ENCODE measurements at regions not wholly inside any gene's neighbourhood (a gene's known extent, or its start where the extent isn't known, plus 50 kb on each side); places are given as distances from the start of the nearest gene placed in this dataset.
"Not testable (repeated sequence)": the region's sequence is repeated elsewhere in the genome, so short reads cannot be mapped to it uniquely, and the experiment has no call there.

DNA sequence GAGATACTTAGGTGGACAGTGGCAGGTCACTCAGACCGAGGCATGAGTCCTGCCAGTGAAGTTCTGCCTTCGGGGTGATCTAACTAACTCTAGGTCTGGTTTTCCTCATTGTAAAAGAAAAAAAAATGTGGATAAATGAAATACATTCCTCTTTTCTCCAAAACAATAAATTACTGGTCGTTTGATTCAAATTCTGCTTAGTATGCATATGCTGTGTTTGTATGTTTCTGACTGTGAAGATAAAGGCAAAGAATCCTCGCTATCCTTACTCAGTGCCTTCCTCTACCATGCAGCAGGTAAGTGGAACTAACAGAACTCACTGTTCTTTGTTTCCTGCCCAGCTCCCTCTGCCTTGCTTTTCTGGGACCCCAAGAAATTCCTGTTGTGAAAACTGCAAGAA, 330.1 kb downstream of the SUCLG1 start:
- TF ChIP-seq, protein P1, sequence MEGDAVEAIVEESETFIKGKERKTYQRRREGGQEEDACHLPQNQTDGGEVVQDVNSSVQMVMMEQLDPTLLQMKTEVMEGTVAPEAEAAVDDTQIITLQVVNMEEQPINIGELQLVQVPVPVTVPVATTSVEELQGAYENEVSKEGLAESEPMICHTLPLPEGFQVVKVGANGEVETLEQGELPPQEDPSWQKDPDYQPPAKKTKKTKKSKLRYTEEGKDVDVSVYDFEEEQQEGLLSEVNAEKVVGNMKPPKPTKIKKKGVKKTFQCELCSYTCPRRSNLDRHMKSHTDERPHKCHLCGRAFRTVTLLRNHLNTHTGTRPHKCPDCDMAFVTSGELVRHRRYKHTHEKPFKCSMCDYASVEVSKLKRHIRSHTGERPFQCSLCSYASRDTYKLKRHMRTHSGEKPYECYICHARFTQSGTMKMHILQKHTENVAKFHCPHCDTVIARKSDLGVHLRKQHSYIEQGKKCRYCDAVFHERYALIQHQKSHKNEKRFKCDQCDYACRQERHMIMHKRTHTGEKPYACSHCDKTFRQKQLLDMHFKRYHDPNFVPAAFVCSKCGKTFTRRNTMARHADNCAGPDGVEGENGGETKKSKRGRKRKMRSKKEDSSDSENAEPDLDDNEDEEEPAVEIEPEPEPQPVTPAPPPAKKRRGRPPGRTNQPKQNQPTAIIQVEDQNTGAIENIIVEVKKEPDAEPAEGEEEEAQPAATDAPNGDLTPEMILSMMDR (IDR thresholded peaks at IDR 0.05) = no peak
- TF ChIP-seq POLR2A (IDR thresholded peaks at IDR 0.05) = no peak
- ATAC-seq (no peak), DNase-seq (no peak)
- Histone ChIP-seq H3K36me3 (no peaks in the 10 kb centered on the region), H3K27me3 (no peaks in the 10 kb centered on the region), H3K4me1 (no peaks in the 10 kb centered on the region), H3K9me3 (no peaks in the 10 kb centered on the region), H3K27ac (no peak overlapping the region), H3K4me3 (no peak overlapping the region)
- intact Hi-C loops (cut with DNase I) = no loop called here
- WGBS, 4 donors = 69 to 81% (median 74%) methylated on average over 4 of the region's 4 CpGs

DNA sequence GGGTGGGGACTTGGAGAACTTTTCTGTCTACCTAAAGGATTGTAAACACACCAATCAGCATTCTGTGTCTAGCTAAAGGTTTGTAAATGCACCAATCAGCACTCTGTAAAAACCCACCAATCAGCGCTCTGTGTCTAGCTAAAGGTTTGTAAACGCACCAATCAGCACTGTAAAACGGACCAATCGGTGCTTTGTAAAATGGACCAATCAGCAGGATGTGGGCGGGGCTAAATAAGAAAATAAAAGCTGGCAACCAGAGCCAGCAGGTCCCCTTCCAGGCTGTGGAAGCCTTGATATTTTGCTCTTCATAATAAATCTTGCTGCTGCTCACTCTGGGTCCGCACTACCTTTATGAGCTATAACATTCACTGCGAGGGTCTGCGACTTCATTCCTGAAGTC, 331.3 kb downstream of the SUCLG1 start:
- intact Hi-C loops (cut with DNase I); H3K9me3 ChIP-seq; DNase-seq; H3K27ac ChIP-seq; H3K4me1 ChIP-seq; ATAC-seq; H3K36me3 ChIP-seq; H3K4me3 ChIP-seq; H3K27me3 ChIP-seq: not testable (repeated sequence)
- WGBS, 4 donors = 83 to 91% (median 87%) methylated on average over 8 of the region's 8 CpGs

DNA sequence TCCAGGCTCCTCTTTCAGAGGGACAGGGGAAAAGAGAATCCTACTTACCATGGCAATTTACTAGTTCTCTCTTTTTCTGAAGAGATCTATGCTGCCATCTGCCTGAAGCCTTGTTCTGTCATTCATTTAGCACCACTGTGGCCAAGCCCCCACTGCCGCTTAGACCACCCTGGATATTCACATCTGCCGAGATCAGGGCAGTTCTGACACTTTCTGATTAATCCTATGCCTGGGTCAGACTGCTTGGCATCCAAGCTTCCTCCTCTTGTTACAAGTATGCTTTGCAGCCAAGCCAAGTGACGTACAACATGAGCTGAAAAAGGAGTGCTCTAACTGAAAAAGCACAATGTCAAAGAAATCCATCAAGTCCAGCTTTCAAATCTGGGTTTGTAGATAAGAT, 332.6 kb downstream of the SUCLG1 start:
- Histone ChIP-seq H3K9me3 (no peaks in the 10 kb centered on the region), H3K27me3 (no peaks in the 10 kb centered on the region), H3K4me3 (no peak overlapping the region), H3K27ac (no peak overlapping the region), H3K36me3 (no peaks in the 10 kb centered on the region), H3K4me1 (no peaks in the 10 kb centered on the region)
- TF ChIP-seq POLR2A (IDR thresholded peaks at IDR 0.05) = no peak
- TF ChIP-seq, protein P1 (IDR thresholded peaks at IDR 0.05) = no peak
- 34 to 41% (median 36%) methylated on average over 3 of the region's 3 CpGs for WGBS, 4 donors
- intact Hi-C loops (cut with DNase I) = no loop called here
- no peak for DNase-seq
- no peak for ATAC-seq

DNA sequence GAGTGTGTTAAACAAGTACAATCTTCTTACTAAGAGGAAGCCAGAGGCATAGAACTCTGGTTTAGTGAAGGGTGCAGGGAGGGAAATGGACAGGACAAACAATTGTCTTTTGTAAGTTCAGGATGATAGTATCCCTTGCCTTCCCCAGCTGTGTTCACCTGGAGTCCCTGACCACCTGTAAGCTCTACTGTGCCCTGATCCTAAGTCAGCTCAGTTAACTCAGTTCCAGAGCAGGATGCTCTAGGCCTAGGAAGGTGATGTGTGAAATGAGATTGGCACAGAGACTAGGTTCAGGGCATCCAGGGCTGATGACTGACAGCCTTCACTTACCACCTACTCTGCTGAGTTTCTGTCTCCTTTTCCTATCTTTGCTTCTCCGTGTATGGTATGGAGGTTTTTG, 333.0 kb downstream of the SUCLG1 start:
- no peaks in the 10 kb centered on the region for H3K4me1 ChIP-seq
- ATAC-seq = no peak
- no peak overlapping the region for H3K4me3 ChIP-seq
- H3K36me3 ChIP-seq = no peaks in the 10 kb centered on the region
- H3K9me3 ChIP-seq = no peaks in the 10 kb centered on the region
- no peak overlapping the region for H3K27ac ChIP-seq
- no peak for DNase-seq
- no peaks in the 10 kb centered on the region for H3K27me3 ChIP-seq
- 25 to 58% (median 42%) methylated on average over 1 of the region's 1 CpG for WGBS, 4 donors
- intact Hi-C loops (cut with DNase I) = no loop called here
- TF ChIP-seq, protein P1 (IDR thresholded peaks at IDR 0.05) = no peak
- TF ChIP-seq POLR2A (IDR thresholded peaks at IDR 0.05) = no peak

DNA sequence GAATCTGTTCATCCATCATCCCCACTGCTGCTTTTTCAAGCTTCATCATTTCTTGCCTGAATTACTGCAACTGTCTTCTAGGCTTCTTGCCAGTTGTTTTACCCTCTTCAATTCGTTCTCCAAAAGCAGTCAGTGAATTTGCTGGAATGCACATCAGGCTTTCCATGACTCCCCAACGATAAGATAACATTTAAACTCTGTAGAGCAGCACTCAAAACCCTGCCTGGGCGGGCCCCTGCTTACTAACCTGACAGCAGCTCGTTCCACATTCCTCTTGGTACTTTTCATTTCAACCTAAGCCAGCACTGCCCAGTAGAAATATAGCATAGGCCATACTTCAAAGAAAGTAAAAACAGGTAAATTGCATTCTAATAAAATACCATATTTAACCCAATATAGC, 342.9 kb downstream of the SUCLG1 start:
- 14 to 26% (median 22%) methylated on average over 4 of the region's 4 CpGs for WGBS, 4 donors
- DNase-seq (no peak), ATAC-seq (no peak)
- Histone ChIP-seq H3K9me3 (peaks cover 0 to 26% (median 0%) of the 10 kb centered on the region in 12 donors), H3K27me3 (no peaks in the 10 kb centered on the region), H3K36me3 (no peaks in the 10 kb centered on the region), H3K4me3 (no peak overlapping the region), H3K27ac (no peak overlapping the region), H3K4me1 (no peaks in the 10 kb centered on the region)
- intact Hi-C loops (cut with DNase I) = no loop called here
- TF ChIP-seq, protein P1 (IDR thresholded peaks at IDR 0.05) = no peak
- no peak for TF ChIP-seq POLR2A (IDR thresholded peaks at IDR 0.05)

Data from heart left ventricle (tissue), 16 donors.